Lung (tissue), 11 donors: ENCODE measurements at regions not wholly inside any gene's neighbourhood (a gene's known extent, or its start where the extent isn't known, plus 50 kb on each side); places are given as distances from the start of the nearest gene placed in this dataset.

Experiments
- ATAC-seq: fragments of 200-7000 bp; cut with Tn5 transposase; one replicate; pipeline ENCODE4 v1.9.1; 2020; ENCODE audit warnings: moderate number of reproducible peaks; ENCODE audit not compliant: insufficient read depth, low FRiP score
- DNase-seq, 3 donors: peaks; one replicate each; pipeline ENCODE4 v3.0.0-alpha.2; 2013 to 2017
- H3K27ac ChIP-seq, 2 donors: one replicate each; pipeline ENCODE4 v1.5.1; 2013; ENCODE audit warnings: mild to moderate bottlenecking in 2 of 2, moderate library complexity in 2 of 2, control low read depth in 1 of 2, inconsistent platforms in 1 of 2, low read depth in 1 of 2, low read length in 1 of 2
- H3K27me3 ChIP-seq, 3 donors: one replicate each; pipeline ENCODE4 v1.5.1; 2013; ENCODE audit warnings: low read length in 2 of 3; ENCODE audit not compliant: control insufficient read depth in 3 of 3, insufficient read depth in 3 of 3
- H3K36me3 ChIP-seq, 4 donors: one replicate each; pipeline ENCODE4 v1.5.1; 2013; ENCODE audit warnings: low read length in 4 of 4, mild to moderate bottlenecking in 1 of 4, moderate library complexity in 1 of 4; ENCODE audit not compliant: control insufficient read depth in 4 of 4, insufficient read depth in 4 of 4
- H3K4me1 ChIP-seq, 5 donors: one replicate each; pipeline ENCODE4 v1.5.1; 2013; ENCODE audit warnings: low read length in 5 of 5, mild to moderate bottlenecking in 2 of 5, moderate library complexity in 1 of 5; ENCODE audit not compliant: control insufficient read depth in 5 of 5, insufficient read depth in 5 of 5
- H3K4me3 ChIP-seq: one replicate; pipeline ENCODE4 v1.5.1; 2013; ENCODE audit warnings: mild to moderate bottlenecking, control low read depth, moderate library complexity
- H3K9ac ChIP-seq, 2 donors: one replicate each; pipeline ENCODE4 v1.5.1; 2013; ENCODE audit warnings: low read length in 2 of 2, control low read depth in 1 of 2; ENCODE audit not compliant: insufficient read depth in 1 of 2
- H3K9me3 ChIP-seq, 4 donors: one replicate each; pipeline ENCODE4 v1.5.1; 2013; ENCODE audit warnings: low read length in 3 of 4, mild to moderate bottlenecking in 1 of 4, moderate library complexity in 1 of 4; ENCODE audit not compliant: control insufficient read depth in 4 of 4, insufficient read depth in 3 of 4
- WGBS, 2 donors: extraction: QIAGEN DNeasy Blood & Tissue Kit; methylation state at CpG; one replicate each; pipeline ENCODE4 v1.1.7; 2013; 5-methylcytosine and 5-hydroxymethylcytosine counted together
- TF ChIP-seq, protein P1 (sequence below): IDR thresholded peaks from 2 replicates; pipeline ENCODE4 v1.5.1; 2012; ENCODE audit warnings: mild to moderate bottlenecking; ENCODE audit errors: control extremely low read depth, extremely low read depth
- donor health status: control.
- donor health status: control.
- donor health status: Bipolar disorder and iron deficiency.
- donor health status: healthy.
- donor health status: DM: yes; HTN: yes; CAD: no.

DNA sequence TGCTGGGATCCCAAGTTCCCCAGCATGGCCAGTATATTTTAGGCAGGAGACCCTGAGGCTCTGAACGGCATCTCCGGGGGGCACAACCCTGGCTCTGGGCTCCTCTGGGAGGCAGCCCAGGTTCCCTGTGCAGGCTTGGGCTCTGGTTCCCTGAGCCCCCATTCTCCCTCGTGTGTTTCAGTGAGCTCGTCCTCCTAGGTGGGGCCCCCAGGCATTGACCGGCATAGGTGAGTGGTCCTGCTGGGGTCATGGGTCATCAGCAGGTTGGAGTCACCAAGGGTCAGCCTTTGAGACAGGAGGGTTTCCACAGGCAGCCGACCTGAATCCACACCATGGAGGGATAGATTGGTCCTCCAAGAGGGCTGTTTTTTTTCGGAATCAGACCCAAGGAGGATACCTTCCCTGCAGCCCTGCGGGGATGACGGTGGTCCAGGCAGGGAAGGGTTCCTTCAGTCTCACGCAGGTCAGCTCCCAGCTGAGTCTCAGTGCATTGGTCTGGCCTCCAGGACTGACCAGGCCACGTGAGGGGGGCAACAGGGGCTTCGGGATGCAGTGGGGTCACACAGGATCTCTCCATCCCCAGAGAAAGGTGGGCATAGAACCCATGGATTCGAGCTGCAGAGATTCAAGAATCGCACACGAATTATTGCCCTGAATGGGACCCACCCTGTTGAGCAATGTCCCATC lies 226.0 kb downstream of the SNRPN start:
- no peaks in the 10 kb centered on the region for H3K4me1 ChIP-seq
- ATAC-seq (no peak), DNase-seq (no peak)
- no peak overlapping the region for H3K9ac ChIP-seq
- TF ChIP-seq, protein P1, sequence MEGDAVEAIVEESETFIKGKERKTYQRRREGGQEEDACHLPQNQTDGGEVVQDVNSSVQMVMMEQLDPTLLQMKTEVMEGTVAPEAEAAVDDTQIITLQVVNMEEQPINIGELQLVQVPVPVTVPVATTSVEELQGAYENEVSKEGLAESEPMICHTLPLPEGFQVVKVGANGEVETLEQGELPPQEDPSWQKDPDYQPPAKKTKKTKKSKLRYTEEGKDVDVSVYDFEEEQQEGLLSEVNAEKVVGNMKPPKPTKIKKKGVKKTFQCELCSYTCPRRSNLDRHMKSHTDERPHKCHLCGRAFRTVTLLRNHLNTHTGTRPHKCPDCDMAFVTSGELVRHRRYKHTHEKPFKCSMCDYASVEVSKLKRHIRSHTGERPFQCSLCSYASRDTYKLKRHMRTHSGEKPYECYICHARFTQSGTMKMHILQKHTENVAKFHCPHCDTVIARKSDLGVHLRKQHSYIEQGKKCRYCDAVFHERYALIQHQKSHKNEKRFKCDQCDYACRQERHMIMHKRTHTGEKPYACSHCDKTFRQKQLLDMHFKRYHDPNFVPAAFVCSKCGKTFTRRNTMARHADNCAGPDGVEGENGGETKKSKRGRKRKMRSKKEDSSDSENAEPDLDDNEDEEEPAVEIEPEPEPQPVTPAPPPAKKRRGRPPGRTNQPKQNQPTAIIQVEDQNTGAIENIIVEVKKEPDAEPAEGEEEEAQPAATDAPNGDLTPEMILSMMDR, result no peak
- H3K36me3 ChIP-seq, result no peaks in the 10 kb centered on the region
- no peak overlapping the region for H3K4me3 ChIP-seq
- peaks cover 0 to 84% (median 1%) of the 10 kb centered on the region in 4 donors for H3K9me3 ChIP-seq
- H3K27ac ChIP-seq, result no peak overlapping the region
- 75 to 80% methylated on average over 15 of the region's 15 CpGs for WGBS, 2 donors
- H3K27me3 ChIP-seq, result no peaks in the 10 kb centered on the region

DNA sequence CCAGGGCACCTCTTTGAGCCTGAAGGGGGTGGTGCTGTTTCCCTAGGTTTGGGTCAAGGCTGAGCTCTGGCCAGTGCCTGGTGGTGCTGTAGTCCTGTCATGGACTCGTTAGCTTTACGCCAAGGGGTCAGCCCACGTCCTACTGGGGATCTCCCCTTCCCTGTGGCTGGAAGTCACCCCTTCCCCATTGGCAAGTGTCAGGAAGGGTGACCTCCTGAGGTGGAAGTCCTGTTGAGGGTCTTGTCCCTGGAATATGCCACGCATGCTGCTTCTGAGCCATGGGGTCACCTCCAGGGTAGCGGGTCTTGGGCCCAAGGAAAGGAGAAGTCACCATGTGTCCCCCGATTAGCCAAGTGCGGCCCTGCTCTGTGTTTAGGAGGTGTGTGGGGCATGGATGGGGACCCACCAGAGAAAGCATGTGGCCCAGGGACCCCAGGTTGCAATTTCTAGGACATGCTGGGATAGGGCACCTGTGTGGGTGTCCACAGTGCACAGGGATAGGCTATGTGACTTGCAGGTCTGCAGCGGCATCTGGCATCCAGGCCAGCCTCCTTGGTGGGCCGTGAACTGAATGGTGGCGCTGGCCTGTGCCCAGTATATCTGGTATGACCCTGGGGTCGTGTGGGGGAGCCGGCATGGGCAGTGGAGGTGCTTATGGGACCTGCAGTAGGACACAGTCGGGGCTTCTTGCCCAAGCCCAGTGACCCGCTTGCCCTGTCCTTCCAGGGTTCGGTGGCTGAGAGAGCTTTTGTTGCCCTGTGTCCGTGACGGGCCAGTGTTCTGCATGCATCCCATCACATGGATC lies 226.7 kb downstream of the SNRPN start:
- 83 to 86% methylated on average over 16 to 17 of the region's 17 CpGs for WGBS, 2 donors
- TF ChIP-seq, protein P1, result no peak
- peak in 1 of 3 donors; percentile 6 for DNase-seq

DNA sequence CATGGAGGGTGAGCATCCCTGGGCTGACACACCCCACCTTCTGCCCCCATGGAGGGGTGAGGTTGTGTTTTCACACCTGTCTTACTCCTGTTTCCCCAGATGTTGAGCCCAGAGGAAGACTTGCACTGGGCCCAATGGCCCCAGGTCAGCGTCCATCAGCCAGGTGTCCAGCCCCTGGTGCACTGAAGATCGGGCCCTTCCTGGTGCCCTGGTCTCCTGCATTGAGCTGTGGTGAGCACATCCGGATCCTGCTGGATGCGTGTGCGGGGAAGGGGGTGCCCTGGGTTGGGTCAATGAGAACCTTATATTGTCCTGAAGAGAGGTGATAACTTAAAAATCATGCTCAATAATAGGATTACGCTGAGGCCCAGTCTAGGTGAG lies 227.3 kb downstream of the SNRPN start:
- ATAC-seq (no peak), DNase-seq (no peak)
- no peaks in the 10 kb centered on the region for H3K27me3 ChIP-seq
- no peak overlapping the region for H3K27ac ChIP-seq
- TF ChIP-seq, protein P1, result no peak
- H3K9me3 ChIP-seq, result peaks cover 0 to 83% (median 0%) of the 10 kb centered on the region in 4 donors
- no peaks in the 10 kb centered on the region for H3K4me1 ChIP-seq
- no peak overlapping the region for H3K9ac ChIP-seq
- no peaks in the 10 kb centered on the region for H3K36me3 ChIP-seq
- 92 to 96% methylated on average over 6 of the region's 6 CpGs for whole genome bisulfite sequencing, 2 donors
- H3K4me3 ChIP-seq, result no peak overlapping the region

More for the DNA sequence above, 226.7 kb downstream of the SNRPN start:
- no peaks in the 10 kb centered on the region for H3K36me3 ChIP-seq
- no peak overlapping the region for H3K4me3 ChIP-seq
- no peak for ATAC-seq
- no peak overlapping the region for H3K9ac ChIP-seq
- no peaks in the 10 kb centered on the region for H3K27me3 ChIP-seq
- peaks cover 0 to 84% (median 0%) of the 10 kb centered on the region in 4 donors for H3K9me3 ChIP-seq
- H3K27ac ChIP-seq, result no peak overlapping the region
- no peaks in the 10 kb centered on the region for H3K4me1 ChIP-seq
